WTC11 (cell line): ENCODE measurements at regions not wholly inside any gene's neighbourhood (a gene's known extent, or its start where the extent isn't known, plus 50 kb on each side); places are given as distances from the start of the nearest gene placed in this dataset.

Experiments
- CBFB ChIP-seq: sonication (generic); formaldehyde crosslinking; IDR thresholded peaks from 2 replicates; pipeline ENCODE4 v1.8.1; 2022; ENCODE audit warnings: mild to moderate bottlenecking, low read depth, missing genetic modification reagents
- CTCF ChIP-seq: fragments of 200-600 bp; IDR thresholded peaks from 2 replicates; pipeline ENCODE4 v1.8.0; 2022; ENCODE audit warnings: antibody characterized with exemption
- ELF4 ChIP-seq: sonication (generic); formaldehyde crosslinking; IDR thresholded peaks from 2 replicates; pipeline ENCODE4 v1.8.1; 2022; ENCODE audit warnings: low read depth, mild to moderate bottlenecking, moderate library complexity, missing genetic modification reagents
- FOXJ3 ChIP-seq: sonication (generic); formaldehyde crosslinking; IDR thresholded peaks from 2 replicates; pipeline ENCODE4 v1.9.0; 2021; ENCODE audit warnings: missing genetic modification reagents, mild to moderate bottlenecking, borderline replicate concordance
- HMGA2 ChIP-seq: fragments of 250-450 bp; sonication (Bioruptor Pico); IDR thresholded peaks from 2 replicates; pipeline ENCODE4 v1.4.0; 2021; ENCODE audit warnings: mild to moderate bottlenecking, moderate library complexity
- IRF2 ChIP-seq: sonication (generic); formaldehyde crosslinking; IDR thresholded peaks from 2 replicates; pipeline ENCODE4 v1.8.0; 2022; ENCODE audit warnings: low read depth, missing genetic modification reagents, borderline replicate concordance
- JUN ChIP-seq: sonication (generic); formaldehyde crosslinking; IDR thresholded peaks from 2 replicates; pipeline ENCODE4 v1.8.0; 2023; ENCODE audit warnings: mild to moderate bottlenecking, missing genetic modification reagents
- MXD4 ChIP-seq: fragments of 250-450 bp; sonication (Bioruptor Pico); IDR thresholded peaks from 2 replicates; pipeline ENCODE4 v1.8.0; 2021; ENCODE audit warnings: mild to moderate bottlenecking, moderate library complexity, borderline replicate concordance
- USF2 ChIP-seq: sonication (generic); formaldehyde crosslinking; IDR thresholded peaks from 2 replicates; pipeline ENCODE4 v1.8.1; 2023; ENCODE audit warnings: mild to moderate bottlenecking, missing genetic modification reagents, moderate library complexity
- ZNF121 ChIP-seq: sonication (generic); formaldehyde crosslinking; IDR thresholded peaks from 2 replicates; pipeline ENCODE4 v1.8.0; 2023; ENCODE audit warnings: missing genetic modification reagents

- TF ChIP-seq FOXJ3 (CRISPR knock-in tag) (no peak), CTCF (no peak), MXD4 (CRISPR knock-in tag) (no peak), HMGA2 (CRISPR knock-in tag) (no peak), CBFB (CRISPR knock-in tag) (no peak), ZNF121 (CRISPR knock-in tag) (no peak), IRF2 (no peak), JUN (CRISPR knock-in tag) (no peak), ELF4 (CRISPR knock-in tag) (no peak), USF2 (no peak)
Measured at GRCh38 chr4:19236473-19236872, 1015.2 kb upstream of the SLIT2 start.
